Endothelial cell of umbilical vein (primary cell): ENCODE measurements at regions not wholly inside any gene's neighbourhood (a gene's known extent, or its start where the extent isn't known, plus 50 kb on each side); places are given as distances from the start of the nearest gene placed in this dataset.

Source experiments
- BruUV-seq: library from RNA; stranded (reverse); fragments of 400-500 nt; replicated peaks from 2 replicates; lab custom pipeline; 2021; lab: Mats Ljungman, UMichigan
- CTCF ChIA-PET: fragments of 300-600, 350-600 bp; sonication (Branson Sonifier 250); formaldehyde crosslinking; loops from one replicate; lab custom pipeline; 2021; ENCODE audit warnings: antibody characterized with exemption, inconsistent platforms; lab: Charles Lee
- POLR2A ChIA-PET: fragments of 300-600, 350-600 bp; sonication (Branson Sonifier 250); formaldehyde crosslinking; loops from one replicate; lab custom pipeline; 2021; ENCODE audit warnings: antibody characterized with exemption, inconsistent platforms; lab: Charles Lee
- DNase-seq: peaks from one replicate; pipeline ENCODE4 v3.0.0-alpha.2; 2011; ENCODE audit warnings: low read depth, low spot score
- FAIRE-seq: peaks from 2 replicates; lab custom pipeline; 2011; peaks lifted over from hg19 to GRCh38; lab: Jason Lieb, UNC
- H2AFZ ChIP-seq: 2 replicates; pipeline ENCODE4 v1.6.0; 2012; ENCODE audit warnings: low read depth, low read length, control low read depth, inconsistent platforms
- H3K27ac ChIP-seq: 2 replicates; pipeline ENCODE4 v1.5.1; 2011; ENCODE audit warnings: low read depth, mild to moderate bottlenecking, control low read depth, low read length, moderate library complexity; ENCODE audit not compliant: insufficient read depth
- H3K27me3 ChIP-seq, 2 experiments: 2 replicates each; pipeline versions ENCODE4 v1.6.0 to v1.6.1; 2011; ENCODE audit warnings: low read length in 2 of 2, mixed read lengths in 1 of 2; ENCODE audit not compliant: control insufficient read depth in 2 of 2, insufficient read depth in 2 of 2
- H3K36me3 ChIP-seq, 2 experiments: 2 replicates in 1 of 2; 3 replicates in 1 of 2; pipeline ENCODE4 v1.5.1; 2011; ENCODE audit warnings: low read length in 2 of 2, mild to moderate bottlenecking in 1 of 2, moderate library complexity in 1 of 2; ENCODE audit not compliant: control insufficient read depth in 2 of 2, insufficient read depth in 2 of 2; ENCODE audit errors: extremely low read depth in 1 of 2
- H3K4me1 ChIP-seq: 3 replicates; pipeline ENCODE4 v1.5.1; 2011; ENCODE audit warnings: mild to moderate bottlenecking, low read length; ENCODE audit not compliant: control insufficient read depth, insufficient read depth; ENCODE audit errors: extremely low read depth
- H3K4me2 ChIP-seq: 2 replicates; pipeline ENCODE4 v1.6.1; 2011; ENCODE audit warnings: low read length, control low read depth, mixed read lengths; ENCODE audit not compliant: insufficient read depth
- H3K4me3 ChIP-seq, 3 experiments: fragments of 200-600 bp in 1 of 3; sonication (generic), shearing (Covaris generic) in 1 of 3; replicated peaks in 1 of 3; 2 replicates each; pipeline ENCODE4 v1.5.1; 2011 to 2016; ENCODE audit warnings: control low read depth in 3 of 3, low read length in 3 of 3, mild to moderate bottlenecking in 2 of 3, inconsistent platforms in 1 of 3, low read depth in 1 of 3, moderate library complexity in 1 of 3; ENCODE audit not compliant: insufficient read depth in 1 of 3
- H3K79me2 ChIP-seq: 2 replicates; pipeline ENCODE4 v1.6.0; 2012; ENCODE audit warnings: low read length, inconsistent platforms; ENCODE audit not compliant: control insufficient read depth, insufficient read depth
- H3K9ac ChIP-seq: replicated peaks from 2 replicates; pipeline ENCODE3; 2011; ENCODE audit warnings: low read length, control low read depth; ENCODE audit not compliant: insufficient read depth; ENCODE audit errors: extremely low read depth
- H3K9me1 ChIP-seq: replicated peaks from 3 replicates; pipeline ENCODE4 v1.6.0; 2011; ENCODE audit warnings: mild to moderate bottlenecking, low read length; ENCODE audit not compliant: control insufficient read depth, insufficient read depth; ENCODE audit errors: extremely low read depth
- H3K9me3 ChIP-seq: replicated peaks from 2 replicates; pipeline ENCODE4 v1.5.1; 2012; ENCODE audit warnings: low read length, inconsistent platforms; ENCODE audit not compliant: control insufficient read depth, insufficient read depth
- H4K20me1 ChIP-seq: replicated peaks from 2 replicates; pipeline ENCODE3; 2011; ENCODE audit warnings: mild to moderate bottlenecking, low read length; ENCODE audit not compliant: control insufficient read depth, insufficient read depth; ENCODE audit errors: extremely low read depth
- CTCF ChIP-seq, 2 donors: IDR thresholded peaks; 1 replicate in 1 of 2; 2 replicates in 1 of 2; pipeline ENCODE4 v1.5.1; 2011; ENCODE audit warnings: low read length in 2 of 2, mild to moderate bottlenecking in 2 of 2, moderate library complexity in 2 of 2, control low read depth in 1 of 2, inconsistent platforms in 1 of 2, low read depth in 1 of 2; ENCODE audit not compliant: insufficient read depth in 1 of 2; ENCODE audit errors: extremely low read depth in 1 of 2
- FOS ChIP-seq: IDR thresholded peaks from 2 replicates; pipeline ENCODE4 v1.6.1; 2011; ENCODE audit warnings: mild to moderate bottlenecking, low read length, moderate library complexity, borderline replicate concordance; ENCODE audit not compliant: insufficient read depth
- POLR2AphosphoS5 ChIP-seq: IDR thresholded peaks from 2 replicates; pipeline ENCODE4 v1.6.1; 2012; ENCODE audit warnings: low read depth, mild to moderate bottlenecking, control low read depth, low read length, moderate library complexity; ENCODE audit not compliant: insufficient read depth
- dilution Hi-C: fragments of 300-500 bp; cut with MboI; formaldehyde crosslinking; loops from one replicate; pipeline ENCODE4 v1.15.0; 2019; ENCODE audit warnings: low sequenced_read_pairs; ENCODE audit not compliant: extremely low pct_ligation_motif_present
- intact Hi-C: fragments of 100-400 bp; cut with micrococcal nuclease; formaldehyde crosslinking; loops from one replicate; pipeline ENCODE4 v1.10.0; 2022

DNA sequence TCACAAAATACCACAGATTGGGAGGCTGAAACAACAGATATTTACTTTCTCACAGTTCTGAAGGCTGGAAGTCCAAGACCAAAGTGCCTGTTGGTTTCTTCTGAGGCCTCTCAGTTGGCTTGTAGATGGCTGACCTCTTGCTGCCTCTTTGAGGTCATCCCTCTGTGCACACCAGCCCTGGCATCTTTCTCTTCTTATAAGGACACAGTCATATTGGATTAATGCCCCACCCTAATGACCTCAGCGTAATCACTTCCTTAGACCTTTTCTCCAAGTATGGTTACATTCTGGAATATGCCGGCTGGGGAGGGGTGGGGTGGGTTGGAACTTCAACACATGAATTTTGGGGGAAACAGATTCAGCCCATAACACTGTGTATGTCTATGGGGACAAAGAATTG lies 116.2 kb upstream of the LNX1 start:
- Histone ChIP-seq H3K9ac (no peak overlapping the region), H3K9me3 (no peaks in the 10 kb centered on the region), H3K4me2 (no peak overlapping the region), H3K9me1 (no peaks in the 10 kb centered on the region), H3K4me1 (peaks cover 16% of the 10 kb centered on the region), H3K27ac (no peak overlapping the region), H4K20me1 (no peaks in the 10 kb centered on the region), H3K79me2 (no peaks in the 10 kb centered on the region), H3K36me3 (no peaks in the 10 kb centered on the region), H2AFZ (no peak overlapping the region), H3K27me3 (no peaks in the 10 kb centered on the region), H3K4me3 (no peak overlapping the region)
- ChIA-PET POLR2A (no interaction called here), CTCF (interaction anchor here (0.6 to 3.1 kb wide), 12 partner anchors 14 to 526 kb away, joined by 3 to 80 read pairs (median 6); no protein-coding TSS in a partner anchor)
- dilution Hi-C loops (no loop called here), intact Hi-C loops (loop anchor here (5.0 kb wide), 1 partner anchor 690 kb away; no protein-coding TSS in a partner anchor)
- FAIRE-seq (no peak), DNase-seq (no peak)
- TF ChIP-seq FOS, result no peak
- no TSS peak for BruUV-seq

- DNase-seq (peak; percentile 36), FAIRE-seq (peak; percentile 88)
- ChIA-PET CTCF (interaction anchor here (0.6 to 3.1 kb wide), 35 partner anchors 9 to 691 kb away, joined by 3 to 80 read pairs (median 4); partner anchors contain the start of gene PDGFRA), POLR2A (no interaction called here)
- Histone ChIP-seq H3K4me2 (no peak overlapping the region), H4K20me1 (no peaks in the 10 kb centered on the region), H3K4me1 (peaks cover 19% of the 10 kb centered on the region), H3K27ac (no peak overlapping the region), H3K9me3 (no peaks in the 10 kb centered on the region), H3K9ac (no peak overlapping the region), H3K79me2 (no peaks in the 10 kb centered on the region), H3K4me3 (no peak overlapping the region), H3K36me3 (no peaks in the 10 kb centered on the region), H2AFZ (no peak overlapping the region), H3K27me3 (no peaks in the 10 kb centered on the region), H3K9me1 (no peaks in the 10 kb centered on the region)
- no TSS peak for BruUV-seq
- intact Hi-C loops (loop anchor here (1.0 to 5.0 kb wide), 2 partner anchors 528 to 689 kb away; no protein-coding TSS in a partner anchor), dilution Hi-C loops (no loop called here)
- peak; percentile 54 to 58 for TF ChIP-seq CTCF (IDR thresholded peaks at IDR 0.05; ENCODE audit: extremely low read depth in 1 of 2, insufficient read depth in 1 of 2, low read depth in 1 of 2, low read length in 2 of 2)
- no peak for TF ChIP-seq POLR2AphosphoS5
These were observed 115.2 kb upstream of the LNX1 start for GRCh38 chr4:53706422-53707032.
